KG1 (cell line): ENCODE measurements at regions not wholly inside any gene's neighbourhood (a gene's known extent, or its start where the extent isn't known, plus 50 kb on each side); places are given as distances from the start of the nearest gene placed in this dataset.

Experiments used
- DNase-seq: peaks from one replicate; lab custom pipeline; 2025; lab: John Stamatoyannopoulos, UW

DNA sequence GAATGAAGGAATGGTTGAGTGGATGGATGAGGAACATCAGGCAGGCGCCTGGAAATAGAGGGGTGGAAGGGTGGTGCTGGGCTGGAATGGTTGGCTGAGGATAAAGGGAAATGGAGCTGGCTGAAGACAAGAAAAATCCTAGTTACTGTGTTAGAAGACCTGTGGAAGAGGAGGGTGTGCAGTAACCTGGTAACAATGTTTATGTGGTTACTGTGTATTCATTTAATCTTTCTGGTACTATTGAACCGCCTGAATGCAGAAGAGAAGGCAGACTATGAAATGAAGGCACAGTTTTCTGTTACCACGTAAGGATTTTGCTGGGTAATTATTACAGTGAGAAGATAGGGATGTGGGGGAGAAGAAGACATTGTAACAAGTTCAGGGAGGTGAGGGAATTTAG lies 110.3 kb upstream of the MGAT5 start:
- no peak for DNase-seq

DNA sequence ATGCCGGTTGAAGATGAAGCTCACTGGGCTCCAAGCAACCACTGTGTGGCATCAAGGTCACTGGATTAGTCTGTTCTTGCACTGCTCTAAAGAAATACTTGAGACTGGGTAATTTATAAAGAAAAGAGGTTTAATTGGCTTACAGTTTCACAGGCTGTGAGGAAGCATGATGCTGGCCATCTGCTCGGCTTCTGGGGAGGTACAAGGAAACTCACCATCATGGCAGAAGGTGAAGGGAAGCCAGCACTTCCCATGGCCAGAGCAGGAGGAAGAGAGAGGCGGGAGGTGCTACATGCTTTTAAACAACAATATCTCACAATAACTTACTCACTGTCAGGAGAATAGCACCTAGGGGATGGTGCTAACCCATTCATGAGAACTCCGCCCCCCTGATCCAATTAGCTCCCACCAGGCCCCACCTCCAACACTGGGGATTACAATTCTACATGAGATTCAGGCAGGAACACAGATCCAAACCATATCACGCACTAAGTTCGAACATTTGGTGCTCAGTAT lies 109.7 kb upstream of the MGAT5 start:
- DNase-seq, result no peak

DNA sequence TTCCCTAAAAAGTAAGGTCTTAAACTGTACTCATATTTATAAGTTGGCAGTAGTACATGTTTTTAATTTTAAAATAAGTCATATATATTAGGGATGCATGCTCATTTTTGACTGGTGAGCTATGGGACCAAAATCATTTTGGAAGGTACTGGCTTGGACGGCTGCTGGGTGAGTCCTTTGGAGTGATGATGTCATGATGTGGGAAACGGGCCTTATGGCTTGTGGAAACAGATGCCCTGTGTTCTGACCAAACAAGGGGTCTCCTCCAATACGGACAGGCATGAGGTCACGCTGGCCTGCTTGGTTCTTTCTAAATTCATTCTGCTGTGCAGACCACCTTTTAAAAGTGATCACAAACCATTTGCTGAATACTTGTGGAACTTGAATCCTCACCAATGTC lies 109.2 kb upstream of the MGAT5 start:
- DNase-seq, result no peak

DNA sequence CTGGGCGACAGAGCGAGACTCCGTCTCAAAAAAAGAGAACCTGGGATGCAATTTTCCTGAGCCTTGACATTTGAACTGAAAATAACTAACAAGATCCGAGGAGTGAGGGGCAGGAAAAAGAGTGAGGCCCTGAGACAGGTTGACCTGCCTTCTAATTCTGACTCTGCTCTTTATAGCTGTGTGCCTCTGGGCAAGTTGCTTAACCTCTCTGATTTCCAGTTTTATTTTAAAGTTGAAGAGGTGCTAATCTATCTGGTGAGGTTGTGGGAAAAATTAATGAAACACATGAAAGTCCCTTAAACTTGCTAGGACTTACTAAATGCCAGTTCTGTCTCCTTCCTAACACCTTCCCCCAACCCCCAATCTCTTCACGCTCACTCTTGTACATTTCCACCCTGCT lies 108.4 kb upstream of the MGAT5 start:
- DNase-seq, result no peak

DNA sequence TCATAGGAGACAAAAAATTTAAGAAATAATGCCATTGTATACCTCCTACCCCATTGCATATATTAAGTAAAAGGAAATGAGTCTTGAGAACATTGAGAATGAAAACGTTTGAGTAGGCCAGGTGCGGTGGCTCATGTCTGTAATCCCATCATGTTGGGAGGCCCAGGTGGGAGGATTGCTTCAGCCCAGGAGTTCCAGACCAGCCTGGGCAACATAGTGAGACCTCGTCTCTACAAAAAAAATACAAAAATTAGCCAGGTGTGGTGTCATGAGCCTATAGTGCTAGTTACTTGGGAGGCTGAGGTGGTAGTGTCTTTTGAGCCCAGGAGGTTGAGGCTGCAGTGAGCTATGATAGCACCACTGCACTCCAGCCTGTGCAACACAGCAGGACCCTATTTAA lies 107.7 kb upstream of the MGAT5 start:
- no peak for DNase-seq

DNA sequence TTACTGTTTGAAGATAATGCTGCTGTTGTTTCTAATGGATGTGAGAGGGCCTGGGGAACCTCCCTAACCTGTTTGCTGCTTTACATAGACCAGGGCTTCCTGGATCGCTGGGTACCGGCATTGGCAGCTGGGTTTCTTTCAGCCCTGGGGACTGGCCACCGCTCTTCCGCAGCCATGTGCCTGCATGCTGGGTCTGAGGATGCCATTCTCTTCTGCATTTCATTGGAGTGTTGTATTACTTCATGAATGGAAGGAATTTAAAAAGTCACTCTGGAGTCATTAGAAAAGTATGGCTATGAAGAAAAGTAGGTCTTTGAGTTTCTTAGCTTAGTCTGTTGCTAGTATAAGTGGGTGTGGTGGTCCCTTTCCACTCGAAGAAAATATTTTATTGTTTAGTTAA lies 107.3 kb upstream of the MGAT5 start:
- no peak for DNase-seq

DNA sequence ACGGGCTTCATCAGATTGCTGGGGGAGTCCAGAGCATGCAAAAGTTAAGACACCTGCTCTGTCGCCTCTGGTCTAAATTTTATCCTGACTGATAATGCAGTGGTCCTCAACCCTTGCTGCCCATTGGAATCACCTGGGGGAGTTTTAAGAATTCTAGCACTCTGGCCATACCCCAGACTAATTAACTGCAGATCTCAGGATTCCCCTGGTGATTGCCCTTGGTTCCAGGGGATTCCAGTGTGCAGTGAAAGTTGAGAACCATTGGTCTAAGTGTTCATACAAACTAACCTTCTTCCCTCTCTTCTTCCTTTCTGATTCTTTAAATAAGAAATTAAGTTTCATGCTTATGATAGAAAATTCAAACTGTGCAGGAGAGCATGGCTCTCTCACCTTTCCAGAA lies 105.7 kb upstream of the MGAT5 start:
- no peak for DNase-seq

DNA sequence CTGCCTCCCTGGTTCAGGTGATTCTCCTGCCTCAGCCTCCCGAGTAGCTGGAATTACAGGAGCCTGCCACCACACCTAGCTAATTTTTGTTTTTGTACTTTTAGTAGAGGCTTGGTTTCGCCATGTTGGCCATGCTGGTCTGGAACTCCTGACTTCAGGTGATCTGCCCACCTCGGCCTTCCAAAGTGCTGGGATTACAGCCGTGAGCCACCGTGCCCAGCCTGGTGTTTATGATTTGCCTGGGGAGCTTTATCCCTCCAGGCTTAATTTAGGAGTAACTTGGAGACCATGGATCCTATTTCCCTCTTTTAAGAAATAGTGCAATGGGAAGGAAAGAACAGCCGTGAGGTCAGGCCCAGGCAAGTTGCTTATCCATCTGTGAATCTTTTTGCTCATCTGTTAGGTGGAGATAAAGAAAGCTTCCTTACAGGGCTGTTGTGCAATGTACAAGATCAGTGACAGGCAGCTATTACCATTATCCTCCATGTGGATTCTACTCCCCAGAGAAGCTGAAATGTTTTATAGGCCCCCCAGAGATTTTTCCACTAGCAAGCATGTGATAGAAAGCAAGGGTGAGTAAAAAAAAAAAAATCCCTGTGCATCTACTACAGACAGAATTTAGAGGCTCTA lies 104.9 kb upstream of the MGAT5 start:
- DNase-seq, result peak; percentile 20

DNA sequence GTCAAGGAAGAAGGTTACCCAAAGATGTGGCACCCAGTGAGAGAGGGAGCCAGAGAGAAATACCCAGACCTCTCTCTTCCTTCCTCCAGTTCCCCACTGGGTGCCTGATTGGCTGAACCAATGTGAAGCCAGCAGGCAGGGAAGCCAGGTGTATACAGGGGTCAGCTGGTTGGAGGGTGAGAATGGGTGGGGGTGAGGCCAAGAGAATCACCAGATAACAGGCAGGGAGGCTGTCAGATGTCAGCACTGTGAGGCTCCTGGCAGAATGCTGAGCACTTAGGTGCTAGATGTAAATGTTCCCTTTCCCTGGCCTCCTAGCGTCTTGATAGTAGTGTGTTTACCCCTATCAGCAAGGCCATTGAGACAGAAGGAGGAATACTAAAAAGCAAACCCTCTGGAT lies 104.0 kb upstream of the MGAT5 start:
- no peak for DNase-seq

DNA sequence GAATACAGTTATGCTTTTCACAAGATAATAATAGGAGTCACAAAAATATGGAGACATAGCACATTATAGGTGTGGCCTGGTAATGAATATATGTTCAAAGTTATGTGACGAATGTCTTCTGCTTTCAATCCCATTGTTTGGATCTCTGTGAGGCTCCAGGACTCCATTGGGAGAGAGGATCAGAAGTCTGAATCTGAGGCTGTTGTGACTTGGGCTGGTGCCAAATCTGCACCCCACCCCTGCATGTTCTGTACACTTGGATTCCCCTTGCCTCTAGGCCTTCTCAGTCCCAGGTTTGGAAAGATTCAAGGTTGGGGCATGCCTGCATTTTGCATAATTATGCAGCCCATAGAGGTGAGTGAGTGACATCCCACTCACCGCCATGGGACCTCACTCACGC lies 103.1 kb upstream of the MGAT5 start:
- DNase-seq, result no peak

DNA sequence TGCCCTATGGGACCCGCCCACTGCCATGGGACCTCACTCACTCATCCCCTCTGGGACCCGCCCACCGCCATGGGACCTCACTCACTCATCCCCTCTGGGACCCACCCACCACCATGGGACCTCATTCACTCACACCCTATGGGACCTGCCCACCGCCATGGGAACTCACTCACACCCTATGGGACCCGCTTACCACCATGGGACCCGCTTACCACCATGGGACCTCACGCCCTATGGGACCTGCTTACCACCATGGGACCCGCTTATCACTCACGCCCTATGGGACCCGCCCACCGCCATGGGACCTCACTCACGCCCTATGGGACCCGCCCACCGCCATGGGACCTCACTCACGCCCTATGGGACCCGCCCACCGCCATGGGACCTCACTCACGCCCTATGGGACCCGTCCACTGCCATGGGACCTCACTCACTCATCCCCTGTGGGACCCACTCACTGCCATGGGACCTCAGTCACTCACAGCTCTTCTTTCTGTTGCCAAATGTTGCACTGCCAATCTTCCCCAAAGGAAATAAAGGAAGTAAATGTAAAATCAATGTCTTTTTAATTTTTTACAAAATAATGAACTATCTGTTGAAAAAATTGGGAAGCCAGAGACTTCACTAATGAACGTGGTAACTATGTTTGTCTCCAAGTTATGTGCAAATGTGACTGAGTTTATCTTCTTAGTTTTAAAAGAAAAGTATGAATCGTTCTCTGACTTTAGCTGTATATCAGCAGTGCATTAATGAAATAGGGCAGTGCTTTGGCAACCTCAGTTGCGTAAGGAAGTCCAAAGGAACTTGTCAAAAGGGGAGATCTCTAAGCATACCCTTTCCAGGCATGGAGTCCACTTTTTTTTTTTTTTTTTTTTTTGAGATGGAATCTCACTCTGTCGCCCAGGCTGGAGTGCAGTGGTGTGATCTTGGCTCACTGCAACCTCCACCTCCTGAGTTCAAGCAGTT lies 101.5 kb upstream of the MGAT5 start:
- DNase-seq, result no peak

DNA sequence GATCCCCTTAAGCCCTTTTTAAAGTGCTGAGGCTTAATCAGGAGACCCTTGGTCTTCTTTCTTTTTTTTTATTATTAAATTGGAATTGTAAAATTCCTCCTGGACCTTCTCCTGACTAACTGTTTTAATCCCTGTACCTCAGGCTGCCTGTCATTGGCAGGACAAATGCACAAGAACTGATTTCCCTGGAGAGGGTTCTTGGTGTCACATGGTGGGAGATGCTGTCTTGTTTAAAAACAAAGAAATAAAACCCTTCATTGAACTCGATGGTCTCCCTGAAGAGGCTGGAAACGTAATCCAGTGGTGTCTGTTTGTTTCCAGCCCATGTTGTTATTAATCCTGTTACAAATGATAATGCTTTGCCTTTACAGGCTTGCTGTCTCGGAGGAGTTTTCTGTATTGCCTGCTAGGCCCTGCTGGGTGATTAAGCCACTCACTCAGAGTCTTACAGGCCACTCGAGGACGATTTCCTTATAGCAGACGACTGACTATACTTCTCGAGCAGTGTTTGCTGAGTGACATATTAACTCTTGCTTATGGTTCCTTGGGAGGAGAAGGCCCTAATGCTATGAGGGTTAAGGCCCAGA lies 100.5 kb upstream of the MGAT5 start:
- no peak for DNase-seq

DNA sequence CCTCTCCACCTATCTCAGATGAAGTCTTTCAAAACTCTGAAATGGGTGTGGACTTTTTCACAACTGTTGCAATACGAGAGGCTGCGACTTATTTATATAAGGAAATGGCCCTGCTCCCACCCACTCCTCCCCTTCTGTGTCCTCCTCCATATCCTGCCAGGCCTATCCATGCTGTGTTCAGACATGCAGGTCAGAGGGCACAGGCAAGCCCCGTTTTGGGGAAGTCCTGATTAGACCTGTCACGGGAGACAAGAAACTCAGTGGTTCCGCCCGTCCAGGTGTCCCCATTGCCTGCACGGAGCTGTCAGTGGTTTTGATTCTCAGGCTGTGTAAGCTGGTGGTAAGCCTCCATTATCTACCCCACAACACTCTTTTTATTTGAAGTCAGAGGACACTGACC lies 99.6 kb upstream of the MGAT5 start:
- no peak for DNase-seq

DNA sequence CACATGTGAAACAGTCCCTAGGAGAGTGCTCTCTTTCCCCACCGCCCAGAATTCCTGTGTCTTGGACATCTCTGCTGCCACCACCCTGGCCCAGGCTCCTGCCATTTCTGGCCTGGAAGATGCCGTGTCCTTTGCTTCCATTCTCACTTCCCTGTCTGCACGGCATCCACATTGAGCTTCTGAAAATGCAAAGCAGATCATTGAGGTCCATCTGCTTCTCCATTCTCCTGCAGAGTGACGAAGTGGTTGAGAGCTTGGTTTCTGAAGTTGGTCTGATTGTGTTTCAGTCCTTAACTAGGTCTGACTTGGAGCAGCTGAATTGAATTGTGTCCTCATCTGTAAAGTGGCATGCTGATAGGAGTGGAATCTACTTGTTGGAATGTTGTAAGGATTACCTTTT lies 98.7 kb upstream of the MGAT5 start:
- no peak for DNase-seq

DNA sequence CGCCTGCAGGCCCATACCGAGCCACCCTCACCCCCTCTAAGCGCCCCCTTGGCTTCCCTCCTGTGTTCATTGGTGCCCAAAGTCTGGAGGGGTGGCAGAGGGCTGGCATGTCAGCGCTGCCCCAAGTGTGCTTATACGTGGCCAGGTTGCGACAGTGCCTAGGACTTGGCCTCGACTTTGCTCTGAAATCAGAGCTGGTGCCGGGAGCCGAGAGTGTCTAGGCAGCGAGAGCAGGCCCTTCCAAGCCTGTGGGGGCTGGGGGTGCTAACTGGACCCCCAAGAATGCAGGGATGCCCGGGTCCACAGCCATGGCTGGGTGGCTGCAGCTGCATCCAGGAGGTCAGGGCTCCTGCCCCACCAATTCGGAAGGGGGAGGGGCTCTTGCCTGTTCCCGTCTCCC lies 95.6 kb upstream of the MGAT5 start:
- DNase-seq, result no peak

DNA sequence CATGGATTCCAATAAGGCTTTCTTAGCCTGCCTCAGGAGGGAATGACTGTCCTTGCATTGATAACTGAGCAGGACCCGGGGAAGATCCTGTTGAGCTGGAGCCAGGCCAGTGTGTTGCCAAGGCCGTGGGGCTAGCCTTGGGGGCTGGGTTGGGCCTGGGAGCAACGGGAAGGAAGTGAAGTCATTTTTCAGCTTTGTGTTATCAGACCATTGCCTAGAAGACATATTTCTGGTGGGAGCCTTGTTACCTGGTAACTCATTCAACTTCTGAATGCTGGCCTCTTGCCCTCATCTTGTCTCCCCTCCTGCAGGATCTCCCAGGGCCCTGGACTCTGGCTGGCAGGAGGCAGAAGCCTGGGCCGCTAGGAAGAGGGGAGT lies 92.7 kb upstream of the MGAT5 start:
- DNase-seq, result no peak

DNA sequence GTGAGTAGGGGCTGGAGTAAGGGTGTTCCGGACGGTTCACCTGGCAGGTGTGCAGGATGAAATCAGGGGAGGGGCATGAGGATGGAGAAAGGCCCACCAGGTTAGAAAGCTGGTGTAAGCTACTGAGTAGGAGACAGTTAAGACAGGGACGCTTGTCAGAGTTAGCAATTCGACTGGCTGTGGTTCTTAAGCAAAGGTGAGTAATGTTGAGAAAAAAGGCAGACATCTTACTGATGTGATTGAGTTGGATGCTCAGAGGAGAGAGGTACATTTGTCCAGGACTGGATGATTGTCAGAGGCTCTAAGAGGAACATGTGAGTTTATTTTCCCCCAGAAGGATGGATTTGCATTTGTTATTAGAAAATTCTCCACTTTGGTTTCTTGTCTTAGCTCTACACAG lies 90.5 kb upstream of the MGAT5 start:
- no peak for DNase-seq

DNA sequence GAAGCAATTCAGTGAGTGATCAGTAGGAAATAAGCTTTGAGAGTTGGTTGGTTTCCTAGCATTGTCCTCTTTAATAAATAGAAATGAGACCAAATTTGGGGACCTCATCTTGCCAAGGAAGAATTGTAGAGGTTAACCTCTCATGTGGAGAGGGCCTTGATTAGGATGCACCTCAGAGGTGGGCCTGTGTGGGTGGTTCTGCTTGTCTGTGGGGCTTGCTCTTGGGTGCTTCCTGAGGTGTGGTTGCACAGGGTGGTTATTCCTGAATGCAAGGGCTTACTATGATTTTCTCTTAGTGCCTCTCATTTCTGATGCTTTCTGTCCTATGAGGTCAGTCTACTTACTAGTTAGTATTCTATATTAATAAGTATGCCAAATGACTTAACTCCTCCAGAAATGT lies 89.6 kb upstream of the MGAT5 start:
- no peak for DNase-seq

DNA sequence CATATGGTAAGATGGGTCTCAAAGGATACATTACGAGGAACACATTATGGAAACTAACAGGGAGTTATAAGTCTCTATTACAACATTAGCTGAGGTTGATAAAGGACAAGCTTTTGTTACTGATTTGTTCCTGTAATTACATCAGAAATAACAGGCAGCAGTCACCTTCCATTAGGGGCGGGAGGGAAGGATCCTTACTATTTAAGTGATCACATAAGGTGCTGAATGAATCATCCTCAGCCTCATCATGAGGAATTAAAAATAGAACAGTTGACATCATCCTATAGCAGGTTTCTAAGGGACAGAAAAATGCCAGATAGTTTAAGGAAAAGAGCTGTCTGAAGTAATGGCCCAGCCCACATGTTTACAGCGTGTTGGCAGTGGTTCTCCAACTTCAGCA lies 86.9 kb upstream of the MGAT5 start:
- DNase-seq, result no peak

DNA sequence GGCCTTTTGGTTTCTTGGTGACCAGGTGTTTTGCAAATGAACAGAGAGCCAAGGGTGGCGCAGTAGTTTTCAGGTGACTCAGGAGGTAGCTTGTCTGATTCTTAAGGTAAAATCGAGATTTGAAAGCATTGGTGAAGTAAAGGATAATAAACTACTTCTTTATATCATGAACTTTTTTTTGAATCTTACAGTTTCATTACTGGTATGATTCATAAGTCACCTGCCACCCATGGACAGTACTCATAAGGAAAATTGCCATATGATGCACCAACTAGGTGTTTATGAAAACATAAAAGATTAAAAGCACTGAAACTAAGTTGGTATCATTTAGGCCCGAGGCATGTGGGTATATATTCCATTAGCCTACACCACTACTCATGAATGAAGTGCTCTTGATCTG lies 84.1 kb upstream of the MGAT5 start:
- no peak for DNase-seq

DNA sequence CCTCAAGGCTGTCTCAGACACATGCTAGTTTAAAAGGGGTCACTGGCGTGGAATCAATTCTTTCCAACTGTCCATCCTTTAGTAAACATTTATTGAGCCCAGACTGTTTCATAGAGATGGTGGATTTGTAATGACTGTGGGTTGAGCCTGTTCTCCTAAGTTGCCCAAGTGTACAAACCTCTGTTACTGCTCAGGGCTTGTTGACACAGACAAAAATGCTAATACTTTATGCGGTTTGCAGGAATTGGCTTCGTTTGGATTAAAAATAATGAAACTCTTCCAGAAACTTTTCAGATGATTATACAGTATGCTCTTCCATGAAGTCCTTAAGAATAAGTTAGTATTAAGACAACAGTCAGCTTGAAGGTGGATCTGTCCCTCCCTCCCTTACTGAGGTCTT lies 83.6 kb upstream of the MGAT5 start:
- DNase-seq, result no peak

DNA sequence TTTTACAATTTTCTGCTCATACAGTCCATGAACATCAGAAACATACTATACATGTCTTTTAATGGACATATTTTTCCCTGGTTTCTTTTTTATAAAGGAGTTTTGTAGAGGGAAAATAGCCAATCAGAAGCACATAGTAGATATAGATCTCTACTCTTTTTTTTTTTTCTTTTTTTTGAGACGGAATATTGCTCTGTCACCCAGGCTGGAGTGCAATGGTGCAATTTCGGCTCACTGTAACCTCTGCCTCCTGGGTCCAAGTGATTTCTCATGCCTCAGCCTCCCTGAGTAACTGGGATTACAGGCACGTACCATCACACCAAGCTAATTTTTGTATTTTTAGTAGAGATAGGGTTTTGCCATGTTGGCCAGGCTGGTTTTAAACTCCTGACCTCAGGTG lies 83.2 kb upstream of the MGAT5 start:
- DNase-seq, result no peak

DNA sequence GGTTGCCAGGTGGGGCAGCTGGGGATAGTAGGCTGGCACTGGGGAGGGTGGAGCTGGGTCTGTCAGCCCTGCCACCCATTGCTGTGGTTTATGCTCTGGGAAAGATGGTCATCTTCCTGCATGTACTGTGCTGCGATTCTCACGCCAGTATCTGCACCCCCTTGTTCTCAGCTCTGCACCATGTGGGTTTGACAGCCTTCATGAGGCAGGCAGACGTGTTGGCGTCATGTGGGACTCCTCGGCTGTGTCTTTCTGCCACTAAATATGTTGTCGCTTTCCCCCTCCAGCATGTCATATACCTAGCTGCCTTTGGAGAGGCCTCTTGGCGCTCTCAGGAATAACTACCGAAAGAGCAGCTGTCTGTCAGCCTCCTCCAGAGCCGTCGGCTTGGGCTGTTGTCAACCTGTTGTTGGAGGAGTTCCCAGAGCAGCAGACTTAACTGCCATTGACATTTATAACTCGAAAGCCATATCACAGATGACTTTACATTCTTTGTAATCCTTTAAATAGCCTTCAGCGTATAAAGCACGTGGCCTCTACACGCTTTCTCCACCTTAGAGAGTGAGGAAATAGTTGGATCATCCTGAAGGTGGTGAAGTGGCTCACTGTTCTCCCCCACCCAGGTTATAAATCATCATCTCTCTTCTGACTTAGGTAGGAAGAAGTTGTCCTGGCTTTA lies 80.4 kb upstream of the MGAT5 start:
- no peak for DNase-seq
